DND-41 (cell line): ENCODE measurements at regions not wholly inside any gene's neighbourhood (a gene's known extent, or its start where the extent isn't known, plus 50 kb on each side); places are given as distances from the start of the nearest gene placed in this dataset.

Experiments
- ATAC-seq: fragments of 200-7000 bp; cut with Tn5 transposase; 3 replicates; pipeline ENCODE4 v1.9.1; 2021; ENCODE audit warnings: low read depth; ENCODE audit not compliant: insufficient read depth
- DNase-seq: peaks from one replicate; pipeline ENCODE4 v3.0.0-alpha.2; 2020
- H2AFZ ChIP-seq: 2 replicates; pipeline ENCODE4 v1.6.0; 2012; ENCODE audit warnings: low read depth, low read length
- H3K27ac ChIP-seq: 2 replicates; pipeline ENCODE4 v1.5.1; 2012; ENCODE audit warnings: low read length, inconsistent platforms
- H3K27me3 ChIP-seq: fragments of 200-600 bp; sonication (generic); 2 replicates; pipeline ENCODE4 v1.6.0; 2012; ENCODE audit warnings: low read length, mild to moderate bottlenecking, inconsistent platforms; ENCODE audit not compliant: insufficient read depth, poor library complexity
- H3K36me3 ChIP-seq: 2 replicates; pipeline ENCODE4 v1.5.1; 2012; ENCODE audit warnings: low read length, inconsistent platforms; ENCODE audit not compliant: insufficient read depth
- H3K4me1 ChIP-seq: 2 replicates; pipeline ENCODE4 v1.5.1; 2012; ENCODE audit warnings: mild to moderate bottlenecking, low read length; ENCODE audit not compliant: insufficient read depth
- H3K4me2 ChIP-seq: 2 replicates; pipeline ENCODE4 v1.6.0; 2012; ENCODE audit warnings: mild to moderate bottlenecking, moderate library complexity, low read length, inconsistent platforms; ENCODE audit not compliant: insufficient read depth
- H3K4me3 ChIP-seq, 2 experiments: fragments of 200-600 bp in 1 of 2; shearing (Covaris generic) in 1 of 2; 2 replicates each; pipeline ENCODE4 v1.5.1; 2012 to 2016; ENCODE audit warnings: inconsistent platforms in 2 of 2, low read length in 2 of 2, mild to moderate bottlenecking in 2 of 2, low read depth in 1 of 2, moderate library complexity in 1 of 2
- H3K79me2 ChIP-seq: 2 replicates; pipeline ENCODE4 v1.6.0; 2012; ENCODE audit warnings: low read length, inconsistent platforms; ENCODE audit not compliant: insufficient read depth
- H3K9ac ChIP-seq: 2 replicates; pipeline ENCODE4 v1.6.0; 2012; ENCODE audit warnings: low read depth, mild to moderate bottlenecking, inconsistent platforms, low read length, moderate library complexity
- H3K9me3 ChIP-seq: 2 replicates; pipeline ENCODE4 v1.5.1; 2012; ENCODE audit warnings: low read length, moderate library complexity, mild to moderate bottlenecking, inconsistent platforms; ENCODE audit not compliant: insufficient read depth, severe bottlenecking
- H4K20me1 ChIP-seq: 2 replicates; pipeline ENCODE4 v1.6.0; 2012; ENCODE audit warnings: low read length; ENCODE audit not compliant: insufficient read depth
- EZH2 ChIP-seq: IDR thresholded peaks from 3 replicates; pipeline ENCODE4 v1.6.1; 2012; ENCODE audit warnings: borderline replicate concordance, low read depth, mild to moderate bottlenecking, moderate library complexity, low read length, inconsistent platforms; ENCODE audit not compliant: severe bottlenecking
- TF ChIP-seq, protein P1 (sequence below): IDR thresholded peaks from 2 replicates; pipeline ENCODE4 v1.5.1; 2012; ENCODE audit warnings: borderline replicate concordance, low read length, moderate library complexity, mild to moderate bottlenecking; ENCODE audit not compliant: poor library complexity, severe bottlenecking; ENCODE audit errors: extremely low read depth

DNA sequence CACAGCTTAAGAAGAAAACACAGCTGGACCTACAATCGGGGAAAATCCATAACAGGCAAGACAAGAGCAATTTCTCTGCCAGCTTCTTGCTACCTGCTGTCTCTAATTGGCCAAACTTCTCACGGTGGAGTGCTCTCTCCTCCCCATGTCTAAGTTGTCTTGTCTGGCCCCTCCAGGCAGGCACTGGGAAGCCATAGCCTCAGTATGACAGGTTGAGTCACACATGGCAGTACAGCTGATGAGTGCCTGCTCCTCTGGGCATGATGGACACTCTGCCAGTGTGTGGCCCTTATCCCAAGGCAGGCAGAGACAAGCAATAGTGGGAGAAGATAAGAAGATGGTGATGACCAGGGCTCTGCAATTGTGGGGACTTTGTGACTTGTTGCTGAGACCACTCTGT lies 551.8 kb downstream of the DIPK2A start:
- Histone ChIP-seq H3K9me3 (no peaks in the 10 kb centered on the region), H3K4me2 (no peak overlapping the region), H4K20me1 (no peaks in the 10 kb centered on the region), H3K9ac (no peak overlapping the region), H3K36me3 (no peaks in the 10 kb centered on the region), H3K4me1 (no peaks in the 10 kb centered on the region), H3K27me3 (peaks cover 4% of the 10 kb centered on the region), H3K4me3 (no peak overlapping the region), H3K27ac (no peak overlapping the region), H3K79me2 (no peaks in the 10 kb centered on the region), H2AFZ (no peak overlapping the region)
- ATAC-seq: no peak
- TF ChIP-seq, protein P1, sequence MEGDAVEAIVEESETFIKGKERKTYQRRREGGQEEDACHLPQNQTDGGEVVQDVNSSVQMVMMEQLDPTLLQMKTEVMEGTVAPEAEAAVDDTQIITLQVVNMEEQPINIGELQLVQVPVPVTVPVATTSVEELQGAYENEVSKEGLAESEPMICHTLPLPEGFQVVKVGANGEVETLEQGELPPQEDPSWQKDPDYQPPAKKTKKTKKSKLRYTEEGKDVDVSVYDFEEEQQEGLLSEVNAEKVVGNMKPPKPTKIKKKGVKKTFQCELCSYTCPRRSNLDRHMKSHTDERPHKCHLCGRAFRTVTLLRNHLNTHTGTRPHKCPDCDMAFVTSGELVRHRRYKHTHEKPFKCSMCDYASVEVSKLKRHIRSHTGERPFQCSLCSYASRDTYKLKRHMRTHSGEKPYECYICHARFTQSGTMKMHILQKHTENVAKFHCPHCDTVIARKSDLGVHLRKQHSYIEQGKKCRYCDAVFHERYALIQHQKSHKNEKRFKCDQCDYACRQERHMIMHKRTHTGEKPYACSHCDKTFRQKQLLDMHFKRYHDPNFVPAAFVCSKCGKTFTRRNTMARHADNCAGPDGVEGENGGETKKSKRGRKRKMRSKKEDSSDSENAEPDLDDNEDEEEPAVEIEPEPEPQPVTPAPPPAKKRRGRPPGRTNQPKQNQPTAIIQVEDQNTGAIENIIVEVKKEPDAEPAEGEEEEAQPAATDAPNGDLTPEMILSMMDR: no peak
- no peak for TF ChIP-seq EZH2
- no peak for DNase-seq

DNA sequence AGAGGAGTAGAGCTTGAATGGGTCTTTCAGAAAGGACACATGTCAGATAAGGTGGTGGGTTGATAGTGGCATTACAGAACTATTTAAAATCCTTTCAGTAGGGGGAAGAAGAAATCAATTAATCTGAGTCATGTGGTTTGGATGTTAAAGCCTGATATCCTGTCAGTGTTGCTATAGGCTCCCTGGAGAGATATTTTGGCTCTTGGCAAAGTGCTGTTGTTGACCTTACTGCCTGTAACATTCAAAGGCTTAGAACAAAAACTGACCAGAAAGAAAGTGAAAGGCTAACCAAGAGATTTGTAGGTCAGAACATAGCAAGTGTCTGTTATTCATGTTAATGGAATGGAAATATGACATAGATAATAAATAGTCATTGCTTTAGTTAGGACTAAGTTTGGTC lies 552.9 kb downstream of the DIPK2A start:
- Histone ChIP-seq H3K27ac (no peak overlapping the region), H3K79me2 (no peaks in the 10 kb centered on the region), H3K9me3 (no peaks in the 10 kb centered on the region), H3K36me3 (no peaks in the 10 kb centered on the region), H4K20me1 (no peaks in the 10 kb centered on the region), H3K27me3 (peaks cover 4% of the 10 kb centered on the region), H3K4me2 (no peak overlapping the region), H3K4me1 (no peaks in the 10 kb centered on the region), H3K4me3 (no peak overlapping the region), H3K9ac (no peak overlapping the region), H2AFZ (no peak overlapping the region)
- TF ChIP-seq, protein P1: no peak
- no peak for TF ChIP-seq EZH2
- ATAC-seq (no peak), DNase-seq (no peak)

DNA sequence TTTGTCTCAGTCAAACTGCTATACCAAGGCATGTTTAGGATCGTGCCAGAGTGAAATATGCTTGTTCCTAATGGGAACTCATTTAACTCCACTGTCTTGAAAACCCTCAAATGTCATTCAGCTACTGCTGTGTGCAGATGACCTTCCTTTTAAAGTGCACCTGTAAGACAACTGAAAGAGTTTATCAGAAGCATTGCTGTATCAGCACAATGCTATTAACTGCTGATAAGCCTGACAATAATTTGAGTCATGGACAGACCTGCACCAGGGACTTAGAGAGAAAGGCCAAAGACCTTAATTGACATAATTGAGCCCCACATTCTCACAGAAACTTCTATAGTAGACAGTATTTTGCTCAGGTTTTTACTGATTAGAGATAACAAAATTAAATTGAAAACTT lies 557.9 kb downstream of the DIPK2A start:
- Histone ChIP-seq H3K4me1 (no peaks in the 10 kb centered on the region), H3K9ac (no peak overlapping the region), H2AFZ (no peak overlapping the region), H3K79me2 (no peaks in the 10 kb centered on the region), H3K36me3 (no peaks in the 10 kb centered on the region), H4K20me1 (no peaks in the 10 kb centered on the region), H3K9me3 (no peaks in the 10 kb centered on the region), H3K27ac (no peak overlapping the region), H3K4me2 (no peak overlapping the region), H3K27me3 (peaks cover 4% of the 10 kb centered on the region), H3K4me3 (no peak overlapping the region)
- ATAC-seq (no peak), DNase-seq (no peak)
- TF ChIP-seq EZH2: no peak
- TF ChIP-seq, protein P1: no peak

DNA sequence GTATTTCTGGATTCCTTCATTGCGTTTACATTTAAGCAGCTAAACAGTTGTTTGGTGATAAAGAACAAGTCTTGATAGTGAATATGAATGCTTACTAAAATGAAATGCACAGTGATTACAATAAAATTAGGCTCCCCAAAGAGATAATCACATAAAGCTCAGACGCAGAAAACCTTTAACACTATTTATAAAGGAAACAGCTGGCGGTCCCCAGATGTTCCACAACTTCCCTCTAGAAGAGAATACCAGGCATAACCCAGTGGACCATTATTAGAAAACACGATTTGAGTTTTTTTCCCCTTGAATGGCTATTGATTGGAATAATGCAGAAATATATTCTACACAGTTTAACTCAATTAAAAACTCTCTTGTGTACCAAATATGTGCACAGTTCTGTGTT lies 573.2 kb downstream of the DIPK2A start:
- H3K27me3 ChIP-seq: no peaks in the 10 kb centered on the region
- TF ChIP-seq EZH2: no peak
- TF ChIP-seq, protein P1: no peak
- no peaks in the 10 kb centered on the region for H3K4me1 ChIP-seq
- H2AFZ ChIP-seq: no peak overlapping the region
- H4K20me1 ChIP-seq: no peaks in the 10 kb centered on the region
- no peak overlapping the region for H3K9ac ChIP-seq
- ATAC-seq (no peak), DNase-seq (no peak)
- no peak overlapping the region for H3K27ac ChIP-seq
- H3K9me3 ChIP-seq: no peaks in the 10 kb centered on the region
- H3K4me3 ChIP-seq: no peak overlapping the region
- no peaks in the 10 kb centered on the region for H3K36me3 ChIP-seq
- no peak overlapping the region for H3K4me2 ChIP-seq
- H3K79me2 ChIP-seq: no peaks in the 10 kb centered on the region
